Osteoblast (primary cell): ENCODE measurements at regions not wholly inside any gene's neighbourhood (a gene's known extent, or its start where the extent isn't known, plus 50 kb on each side); places are given as distances from the start of the nearest gene placed in this dataset.

Experiments
- DNase-seq: peaks from one replicate; pipeline ENCODE4 v3.0.0; 2011; ENCODE audit warnings: low spot score, mixed read lengths; ENCODE audit not compliant: insufficient read length; ENCODE audit errors: missing footprints
- H2AFZ ChIP-seq: 2 replicates; pipeline ENCODE4 v1.6.0; 2011; ENCODE audit warnings: mild to moderate bottlenecking, low read length
- H3K27ac ChIP-seq: 2 replicates; pipeline ENCODE4 v1.5.1; 2011; ENCODE audit warnings: mild to moderate bottlenecking, low read depth, low read length, moderate library complexity
- H3K27me3 ChIP-seq: 2 replicates; pipeline ENCODE4 v1.6.0; 2012; ENCODE audit warnings: mild to moderate bottlenecking, control low read depth, inconsistent platforms, low read length, moderate library complexity; ENCODE audit not compliant: insufficient read depth
- H3K36me3 ChIP-seq: 2 replicates; pipeline ENCODE4 v1.5.1; 2011; ENCODE audit warnings: mild to moderate bottlenecking, low read length, control low read depth, moderate library complexity; ENCODE audit not compliant: insufficient read depth
- H3K4me1 ChIP-seq: 2 replicates; pipeline ENCODE4 v1.5.1; 2011; ENCODE audit warnings: mild to moderate bottlenecking, low read length, control low read depth, moderate library complexity; ENCODE audit not compliant: insufficient read depth
- H3K4me2 ChIP-seq: 2 replicates; pipeline ENCODE4 v1.6.0; 2011; ENCODE audit warnings: mild to moderate bottlenecking, low read length; ENCODE audit not compliant: insufficient read depth
- H3K4me3 ChIP-seq: fragments of 200-600 bp; sonication (generic); 3 replicates; pipeline ENCODE4 v1.5.1; 2012; ENCODE audit warnings: mild to moderate bottlenecking, low read length, inconsistent platforms; ENCODE audit not compliant: insufficient read depth
- H3K79me2 ChIP-seq: 2 replicates; pipeline ENCODE4 v1.6.0; 2012; ENCODE audit warnings: mild to moderate bottlenecking, low read length, control low read depth, inconsistent platforms; ENCODE audit not compliant: insufficient read depth
- H3K9me3 ChIP-seq: 2 replicates; pipeline ENCODE4 v1.5.1; 2011; ENCODE audit warnings: low read depth, low read length, control low read depth
- H4K20me1 ChIP-seq: 2 replicates; pipeline ENCODE4 v1.6.0; 2012; ENCODE audit warnings: mild to moderate bottlenecking, low read length, control low read depth; ENCODE audit not compliant: insufficient read depth
- TF ChIP-seq, protein P1 (sequence below): IDR thresholded peaks from 2 replicates; pipeline ENCODE4 v1.5.1; 2011; ENCODE audit warnings: mild to moderate bottlenecking, low read depth, low read length, moderate library complexity; ENCODE audit errors: extremely low read depth

GRCh38 chr14:49218436-49219092, 367.6 kb downstream of the RPS29 start:
- no peak for DNase-seq

DNA sequence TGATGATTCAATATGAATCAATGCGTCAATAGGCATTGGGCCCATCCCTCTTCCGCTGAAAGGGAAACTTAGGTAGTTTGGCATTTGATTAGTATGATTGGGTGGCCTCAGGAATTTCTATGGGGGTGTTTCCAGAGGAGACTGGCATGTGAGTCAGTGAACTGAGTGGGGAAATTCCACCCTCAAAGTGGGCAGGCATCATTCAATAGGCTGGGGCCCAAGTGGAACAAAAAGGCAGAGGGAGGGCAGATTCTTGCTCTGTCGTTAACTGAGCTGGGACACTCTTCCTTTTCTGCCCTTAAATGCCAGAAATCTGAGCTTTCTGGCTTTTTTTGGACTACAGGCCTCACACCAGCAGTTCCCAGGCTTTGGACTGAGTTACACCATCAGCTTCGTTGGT, 373.5 kb downstream of the RPS29 start:
- Histone ChIP-seq H4K20me1 (no peaks in the 10 kb centered on the region), H3K79me2 (no peaks in the 10 kb centered on the region), H3K27me3 (no peaks in the 10 kb centered on the region), H3K4me3 (no peak overlapping the region), H3K36me3 (no peaks in the 10 kb centered on the region), H3K27ac (no peak overlapping the region), H3K4me1 (no peaks in the 10 kb centered on the region), H3K4me2 (no peak overlapping the region), H3K9me3 (no peaks in the 10 kb centered on the region), H2AFZ (no peak overlapping the region)
- TF ChIP-seq, protein P1, sequence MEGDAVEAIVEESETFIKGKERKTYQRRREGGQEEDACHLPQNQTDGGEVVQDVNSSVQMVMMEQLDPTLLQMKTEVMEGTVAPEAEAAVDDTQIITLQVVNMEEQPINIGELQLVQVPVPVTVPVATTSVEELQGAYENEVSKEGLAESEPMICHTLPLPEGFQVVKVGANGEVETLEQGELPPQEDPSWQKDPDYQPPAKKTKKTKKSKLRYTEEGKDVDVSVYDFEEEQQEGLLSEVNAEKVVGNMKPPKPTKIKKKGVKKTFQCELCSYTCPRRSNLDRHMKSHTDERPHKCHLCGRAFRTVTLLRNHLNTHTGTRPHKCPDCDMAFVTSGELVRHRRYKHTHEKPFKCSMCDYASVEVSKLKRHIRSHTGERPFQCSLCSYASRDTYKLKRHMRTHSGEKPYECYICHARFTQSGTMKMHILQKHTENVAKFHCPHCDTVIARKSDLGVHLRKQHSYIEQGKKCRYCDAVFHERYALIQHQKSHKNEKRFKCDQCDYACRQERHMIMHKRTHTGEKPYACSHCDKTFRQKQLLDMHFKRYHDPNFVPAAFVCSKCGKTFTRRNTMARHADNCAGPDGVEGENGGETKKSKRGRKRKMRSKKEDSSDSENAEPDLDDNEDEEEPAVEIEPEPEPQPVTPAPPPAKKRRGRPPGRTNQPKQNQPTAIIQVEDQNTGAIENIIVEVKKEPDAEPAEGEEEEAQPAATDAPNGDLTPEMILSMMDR: no peak
- DNase-seq: no peak

More at GRCh38 chr14:49218436-49219092, 367.6 kb downstream of the RPS29 start:
- no peaks in the 10 kb centered on the region for H4K20me1 ChIP-seq
- no peaks in the 10 kb centered on the region for H3K9me3 ChIP-seq
- TF ChIP-seq, protein P1: no peak
- H3K4me2 ChIP-seq: no peak overlapping the region
- no peak overlapping the region for H2AFZ ChIP-seq
- H3K4me1 ChIP-seq: no peaks in the 10 kb centered on the region
- H3K36me3 ChIP-seq: no peaks in the 10 kb centered on the region
- no peak overlapping the region for H3K4me3 ChIP-seq
- no peaks in the 10 kb centered on the region for H3K79me2 ChIP-seq
- H3K27me3 ChIP-seq: no peaks in the 10 kb centered on the region
- no peak overlapping the region for H3K27ac ChIP-seq

DNA sequence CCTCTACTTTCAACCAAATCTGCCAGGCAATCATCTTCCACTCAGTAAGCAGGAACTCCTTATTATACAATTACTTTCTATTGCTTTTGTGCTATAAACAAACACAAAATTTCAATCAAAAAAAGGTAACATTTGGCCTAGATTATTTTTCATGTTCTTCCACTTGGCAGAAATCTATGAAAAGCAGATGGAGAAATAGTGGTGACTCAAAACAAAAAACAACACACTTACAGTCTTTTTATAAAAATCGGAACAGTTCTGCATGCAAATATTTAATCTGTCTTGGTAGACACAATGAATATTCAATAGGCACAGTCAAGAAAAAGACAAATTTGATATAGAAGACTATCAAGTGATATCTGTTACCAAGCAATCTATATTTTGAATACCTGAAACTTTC, 376.8 kb downstream of the RPS29 start:
- Histone ChIP-seq H3K27me3 (no peaks in the 10 kb centered on the region), H3K4me1 (no peaks in the 10 kb centered on the region), H2AFZ (no peak overlapping the region), H3K4me2 (no peak overlapping the region), H4K20me1 (no peaks in the 10 kb centered on the region), H3K79me2 (no peaks in the 10 kb centered on the region), H3K27ac (no peak overlapping the region), H3K36me3 (no peaks in the 10 kb centered on the region), H3K9me3 (no peaks in the 10 kb centered on the region), H3K4me3 (no peak overlapping the region)
- TF ChIP-seq, protein P1: no peak
- no peak for DNase-seq

DNA sequence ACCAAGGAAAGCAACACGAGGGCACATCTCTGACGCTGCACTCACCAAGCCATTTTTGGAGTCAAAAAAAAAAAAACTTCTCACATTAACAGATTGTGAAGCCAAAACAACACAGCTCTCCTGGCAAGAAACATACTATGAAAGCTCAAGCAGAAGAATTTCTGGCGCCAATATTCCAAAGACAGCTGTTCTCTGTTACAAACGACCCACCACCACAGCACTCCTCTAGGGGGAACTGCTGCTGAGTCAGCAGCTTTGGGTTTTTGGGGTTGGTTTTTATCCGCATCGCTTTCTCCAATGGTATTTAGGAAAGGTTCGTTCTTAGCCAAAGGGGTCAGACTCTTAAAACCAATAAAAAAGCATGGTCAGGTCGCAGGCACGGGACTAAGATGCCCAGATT, 379.4 kb downstream of the RPS29 start:
- no peak overlapping the region for H2AFZ ChIP-seq
- H3K4me3 ChIP-seq: no peak overlapping the region
- H3K27ac ChIP-seq: no peak overlapping the region
- no peaks in the 10 kb centered on the region for H3K36me3 ChIP-seq
- no peak overlapping the region for H3K4me2 ChIP-seq
- H3K27me3 ChIP-seq: no peaks in the 10 kb centered on the region
- no peaks in the 10 kb centered on the region for H3K4me1 ChIP-seq
- no peaks in the 10 kb centered on the region for H3K79me2 ChIP-seq
- no peak for DNase-seq
- H4K20me1 ChIP-seq: no peaks in the 10 kb centered on the region
- TF ChIP-seq, protein P1: no peak
- no peaks in the 10 kb centered on the region for H3K9me3 ChIP-seq
